Activated naive CD4-positive, alpha-beta T cell treated with anti-CD3 and anti-CD28 coated beads for 36 hours (primary cell): ENCODE measurements at regions not wholly inside any gene's neighbourhood (a gene's known extent, or its start where the extent isn't known, plus 50 kb on each side); places are given as distances from the start of the nearest gene placed in this dataset.

Experiments used
- CTCF ChIA-PET: fragments of 350-600 bp; sonication (Branson Sonifier 250); formaldehyde crosslinking; loops from one replicate; lab custom pipeline; 2021; ENCODE audit warnings: antibody characterized with exemption; lab: Charles Lee
- DNase-seq: peaks from one replicate; pipeline ENCODE4 v3.0.0-alpha.2; 2020
- H3K27ac Mint-ChIP-seq: one replicate; pipeline ENCODE4 v1.8.0; 2021; ENCODE audit warnings: mild to moderate bottlenecking, mixed read lengths
- H3K27me3 Mint-ChIP-seq: one replicate; pipeline ENCODE4 v1.8.0; 2021; ENCODE audit warnings: low read depth, mixed read lengths
- H3K36me3 Mint-ChIP-seq: one replicate; pipeline ENCODE4 v1.8.0; 2021; ENCODE audit warnings: low read depth, mixed read lengths
- H3K4me1 Mint-ChIP-seq: one replicate; pipeline ENCODE4 v1.8.0; 2021; ENCODE audit warnings: low read depth, mixed read lengths
- H3K4me3 Mint-ChIP-seq: one replicate; pipeline ENCODE4 v1.8.0; 2021; ENCODE audit warnings: mild to moderate bottlenecking, moderate library complexity, mixed read lengths
- H3K9me3 Mint-ChIP-seq: one replicate; pipeline ENCODE4 v1.8.0; 2021; ENCODE audit warnings: mixed read lengths
- intact Hi-C: fragments of 100-400 bp; cut with micrococcal nuclease; formaldehyde crosslinking; loops from one replicate; pipeline ENCODE4 v1.15.1; 2023

DNA sequence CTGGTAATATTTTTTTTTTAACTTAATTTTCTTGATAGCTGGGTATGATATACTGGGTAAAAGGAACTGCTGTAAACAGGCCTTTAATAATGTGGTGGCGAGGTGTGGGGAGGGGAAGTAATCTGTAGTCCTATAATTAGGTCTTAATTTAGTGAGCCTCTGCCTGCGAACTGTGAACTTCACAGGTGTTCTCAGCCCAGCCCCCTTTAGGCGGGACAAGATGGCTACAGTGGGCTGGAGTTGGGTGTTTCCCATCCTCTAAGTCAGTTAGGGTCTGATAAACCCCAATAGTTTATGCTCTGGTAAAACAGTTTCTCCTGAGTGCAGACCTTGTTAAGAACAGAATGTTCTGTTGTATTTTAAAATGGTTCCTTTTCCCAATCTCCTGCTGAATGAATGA lies 97.6 kb upstream of the SERP2 start:
- Mint-ChIP-seq H3K4me3 (no peak overlapping the region), H3K36me3 (no peaks in the 10 kb centered on the region), H3K9me3 (no peaks in the 10 kb centered on the region), H3K4me1 (peaks cover 57% of the 10 kb centered on the region), H3K27ac (no peak overlapping the region), H3K27me3 (no peaks in the 10 kb centered on the region)
- DNase-seq, result no peak
- intact Hi-C loops, result loop anchor here (10.0 kb wide), 2 partner anchors 1211 to 2001 kb away; partner anchors contain the start of gene AKAP11
- CTCF ChIA-PET, result no interaction called here

DNA sequence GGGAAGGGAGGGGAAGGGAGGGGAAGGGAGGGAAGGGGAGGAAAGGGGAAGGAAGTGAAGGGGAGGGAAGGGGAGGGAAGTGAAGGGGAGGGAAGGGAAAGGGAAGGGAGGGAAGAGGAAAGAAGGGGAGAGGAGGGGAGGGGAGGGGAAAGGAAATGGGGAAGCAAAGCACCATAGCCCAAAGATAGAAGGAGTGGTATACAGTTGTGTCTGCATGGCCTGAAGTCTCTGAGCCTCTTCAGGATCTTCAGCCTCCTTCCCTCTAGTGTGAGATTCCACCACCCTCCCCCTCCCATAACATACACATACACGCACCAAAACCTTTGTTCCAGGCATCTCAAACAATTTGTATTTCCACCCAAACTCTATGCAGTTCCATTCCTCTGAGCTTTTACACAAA lies 96.2 kb upstream of the SERP2 start:
- Mint-ChIP-seq H3K4me3 (no peak overlapping the region), H3K27ac (no peak overlapping the region), H3K9me3 (no peaks in the 10 kb centered on the region), H3K27me3 (peaks cover 2% of the 10 kb centered on the region), H3K4me1 (peaks cover 46% of the 10 kb centered on the region), H3K36me3 (no peaks in the 10 kb centered on the region)
- CTCF ChIA-PET, result no interaction called here
- intact Hi-C loops, result loop anchor here (10.0 kb wide), 2 partner anchors 1213 to 2003 kb away; partner anchors contain the start of gene AKAP11
- no peak for DNase-seq

GRCh38 chr13:44278166-44278565 lies 95.5 kb upstream of the SERP2 start:
- H3K9me3 Mint-ChIP-seq, result no peaks in the 10 kb centered on the region
- H3K4me1 Mint-ChIP-seq, result peaks cover 44% of the 10 kb centered on the region
- no peaks in the 10 kb centered on the region for H3K36me3 Mint-ChIP-seq
- CTCF ChIA-PET, result interaction anchor here (1.0 to 1.2 kb wide), 2 partner anchors 10 kb away, joined by 3 read pairs; no protein-coding TSS in a partner anchor
- DNase-seq, result peak; percentile 24
- intact Hi-C loops, result loop anchor here (10.0 kb wide), 2 partner anchors 1213 to 2003 kb away; partner anchors contain the start of gene AKAP11
- H3K27ac Mint-ChIP-seq, result no peak overlapping the region
- H3K4me3 Mint-ChIP-seq, result no peak overlapping the region
- H3K27me3 Mint-ChIP-seq, result peaks cover 2% of the 10 kb centered on the region

- intact Hi-C loops, result no loop called here
- Mint-ChIP-seq H3K36me3 (no peaks in the 10 kb centered on the region), H3K9me3 (no peaks in the 10 kb centered on the region), H3K4me1 (peaks cover 24% of the 10 kb centered on the region), H3K27me3 (peaks cover 6% of the 10 kb centered on the region), H3K27ac (no peak overlapping the region), H3K4me3 (no peak overlapping the region)
- CTCF ChIA-PET, result no interaction called here
- DNase-seq, result no peak
Observed at GRCh38 chr13:44280456-44280855, 93.2 kb upstream of the SERP2 start.

- no peak overlapping the region for H3K4me3 Mint-ChIP-seq
- intact Hi-C loops, result no loop called here
- H3K36me3 Mint-ChIP-seq, result no peaks in the 10 kb centered on the region
- H3K27me3 Mint-ChIP-seq, result peaks cover 11% of the 10 kb centered on the region
- peaks cover 18% of the 10 kb centered on the region for H3K4me1 Mint-ChIP-seq
- CTCF ChIA-PET, result no interaction called here
- DNase-seq, result no peak
- H3K9me3 Mint-ChIP-seq, result no peaks in the 10 kb centered on the region
- no peak overlapping the region for H3K27ac Mint-ChIP-seq
Observed at GRCh38 chr13:44281252-44282000, 92.2 kb upstream of the SERP2 start.

- Mint-ChIP-seq H3K36me3 (no peaks in the 10 kb centered on the region), H3K9me3 (no peaks in the 10 kb centered on the region), H3K27me3 (peaks cover 14% of the 10 kb centered on the region), H3K27ac (no peak overlapping the region), H3K4me3 (no peak overlapping the region), H3K4me1 (peaks cover 6% of the 10 kb centered on the region)
- intact Hi-C loops, result no loop called here
- no peak for DNase-seq
- CTCF ChIA-PET, result no interaction called here
Observed at GRCh38 chr13:44283600-44283999, 90.0 kb upstream of the SERP2 start.

DNA sequence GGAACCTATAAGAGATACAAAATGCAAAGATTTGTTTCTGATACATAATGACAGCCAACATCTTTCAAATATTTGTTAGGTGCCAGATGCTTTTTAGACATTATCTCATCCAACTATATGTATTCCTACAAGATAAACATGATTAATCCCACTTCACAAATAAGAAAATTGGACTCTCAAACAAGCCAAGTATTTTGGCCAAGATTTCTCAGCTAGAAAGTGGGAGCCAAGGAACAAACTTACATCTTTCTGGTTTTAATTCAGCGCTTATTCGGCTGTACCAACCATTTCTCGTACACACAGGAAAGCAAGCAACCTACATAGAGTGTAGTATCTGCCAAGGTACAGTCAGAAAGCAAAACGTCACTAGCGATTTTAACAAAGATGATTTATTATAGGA lies 85.7 kb upstream of the SERP2 start:
- Mint-ChIP-seq H3K4me3 (no peak overlapping the region), H3K4me1 (peaks cover 7% of the 10 kb centered on the region)

GRCh38 chr13:44292545-44292944 lies 81.1 kb upstream of the SERP2 start:
- intact Hi-C loops, result loop anchor here (1.0 to 5.0 kb wide), 3 partner anchors 9 to 145 kb away; no protein-coding TSS in a partner anchor
- CTCF ChIA-PET, result no interaction called here
- Mint-ChIP-seq H3K36me3 (peaks cover 1% of the 10 kb centered on the region), H3K9me3 (peaks cover 2% of the 10 kb centered on the region), H3K27me3 (peaks cover 13% of the 10 kb centered on the region), H3K4me1 (peaks cover 27% of the 10 kb centered on the region), H3K27ac (peak overlapping the region; percentile 38), H3K4me3 (no peak overlapping the region)
- peak; percentile 36 for DNase-seq

More for the DNA sequence above, 85.7 kb upstream of the SERP2 start:
- Mint-ChIP-seq H3K9me3 (peaks cover 2% of the 10 kb centered on the region), H3K36me3 (peaks cover 1% of the 10 kb centered on the region), H3K27me3 (peaks cover 24% of the 10 kb centered on the region), H3K27ac (no peak overlapping the region)
- intact Hi-C loops, result no loop called here
- DNase-seq, result no peak
- CTCF ChIA-PET, result interaction anchor here (1.1 kb wide), 1 partner anchor 10 kb away, joined by 3 read pairs; no protein-coding TSS in a partner anchor

- CTCF ChIA-PET, result no interaction called here
- intact Hi-C loops, result loop anchor here (2.0 to 5.0 kb wide), 2 partner anchors 37 to 144 kb away; no protein-coding TSS in a partner anchor
- DNase-seq, result no peak
- peaks cover 27% of the 10 kb centered on the region for H3K4me1 Mint-ChIP-seq
- H3K36me3 Mint-ChIP-seq, result peaks cover 1% of the 10 kb centered on the region
- peaks cover 2% of the 10 kb centered on the region for H3K9me3 Mint-ChIP-seq
- H3K4me3 Mint-ChIP-seq, result no peak overlapping the region
- H3K27me3 Mint-ChIP-seq, result peaks cover 14% of the 10 kb centered on the region
- H3K27ac Mint-ChIP-seq, result peak overlapping the region; percentile 59
Observed at GRCh38 chr13:44293374-44293773, 80.2 kb upstream of the SERP2 start.

DNA sequence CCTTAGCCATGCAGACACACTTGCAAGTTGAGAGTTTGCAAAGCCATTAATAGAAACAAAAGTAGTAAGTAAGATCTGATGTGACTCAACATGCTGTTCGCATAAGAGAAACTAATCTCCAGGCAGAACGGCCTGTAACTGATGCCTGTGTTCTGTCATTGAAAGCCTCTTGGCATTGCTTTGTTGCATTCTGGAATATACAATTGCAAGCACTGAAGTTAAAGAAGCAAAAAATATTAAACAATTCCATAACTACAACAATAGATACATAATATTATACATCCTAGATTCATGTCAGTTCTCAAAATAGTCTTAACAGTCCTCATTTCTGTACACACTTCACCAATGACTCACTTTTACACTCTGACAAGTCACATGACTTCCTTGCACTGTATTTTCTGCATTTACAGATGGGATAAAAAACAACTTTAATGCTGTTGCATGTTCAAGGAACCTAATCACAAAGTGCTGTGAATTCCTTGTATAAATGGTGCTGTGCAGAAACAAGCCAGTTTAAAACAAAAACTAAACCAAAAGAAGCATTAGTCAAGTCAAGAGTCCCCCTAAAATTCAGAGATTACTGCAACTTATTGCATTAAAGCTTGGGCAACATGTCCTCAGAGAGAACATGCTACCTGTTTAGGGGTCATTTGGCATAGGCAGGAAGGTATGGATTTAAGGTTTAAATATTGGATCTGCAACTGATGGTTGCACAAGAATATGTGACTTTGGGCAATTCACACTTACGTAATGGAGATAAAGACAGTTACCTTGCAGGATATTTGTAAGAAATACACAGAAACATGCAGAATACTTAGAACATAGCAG lies 79.5 kb upstream of the SERP2 start:
- Mint-ChIP-seq H3K27ac (peak overlapping the region; percentile 59), H3K4me3 (no peak overlapping the region), H3K9me3 (peaks cover 2% of the 10 kb centered on the region), H3K27me3 (peaks cover 18% of the 10 kb centered on the region), H3K36me3 (peaks cover 1% of the 10 kb centered on the region), H3K4me1 (peaks cover 27% of the 10 kb centered on the region)
- DNase-seq, result peak; percentile 27
- CTCF ChIA-PET, result no interaction called here
- intact Hi-C loops, result loop anchor here (1.0 to 5.0 kb wide), 5 partner anchors 19 to 143 kb away; no protein-coding TSS in a partner anchor

GRCh38 chr13:44294876-44295275 lies 78.7 kb upstream of the SERP2 start:
- CTCF ChIA-PET, result interaction anchor here (0.5 kb wide), 1 partner anchor 931 kb away, joined by 3 read pairs; no protein-coding TSS in a partner anchor
- Mint-ChIP-seq H3K27ac (no peak overlapping the region), H3K27me3 (peaks cover 14% of the 10 kb centered on the region), H3K9me3 (peaks cover 2% of the 10 kb centered on the region), H3K4me3 (no peak overlapping the region), H3K36me3 (peaks cover 1% of the 10 kb centered on the region), H3K4me1 (peaks cover 27% of the 10 kb centered on the region)
- no peak for DNase-seq
- intact Hi-C loops, result loop anchor here (1.0 to 5.0 kb wide), 4 partner anchors 18 to 142 kb away; no protein-coding TSS in a partner anchor

- DNase-seq, result no peak
- Mint-ChIP-seq H3K27me3 (peaks cover 6% of the 10 kb centered on the region), H3K4me3 (no peak overlapping the region), H3K4me1 (peaks cover 44% of the 10 kb centered on the region), H3K9me3 (peaks cover under 1% of the 10 kb centered on the region), H3K27ac (no peak overlapping the region), H3K36me3 (peaks cover 1% of the 10 kb centered on the region)
- CTCF ChIA-PET, result no interaction called here
- intact Hi-C loops, result no loop called here
Observed at GRCh38 chr13:44296856-44297255, 76.8 kb upstream of the SERP2 start.
